Ishikawa (cell line): ENCODE measurements at regions not wholly inside any gene's neighbourhood (a gene's known extent, or its start where the extent isn't known, plus 50 kb on each side); places are given as distances from the start of the nearest gene placed in this dataset.

ENCODE experiments used
- CREB1 ChIP-seq: IDR thresholded peaks from 2 replicates; pipeline ENCODE4 v1.6.1; 2012; ENCODE audit warnings: low read depth
- EGR1 ChIP-seq: IDR thresholded peaks from 2 replicates; pipeline ENCODE4 v1.6.1; 2012
- EP300 ChIP-seq: IDR thresholded peaks from 2 replicates; pipeline ENCODE4 v1.6.1; 2012; ENCODE audit warnings: borderline replicate concordance
- FOXM1 ChIP-seq: IDR thresholded peaks from 2 replicates; pipeline ENCODE4 v1.6.1; 2012; ENCODE audit warnings: low read depth, borderline replicate concordance
- RAD21 ChIP-seq: IDR thresholded peaks from 2 replicates; pipeline ENCODE4 v1.6.1; 2012; ENCODE audit warnings: low read depth
- TAF1 ChIP-seq: IDR thresholded peaks from 2 replicates; pipeline ENCODE4 v1.6.1; 2012; ENCODE audit warnings: low read depth, mild to moderate bottlenecking
- TCF12 ChIP-seq: IDR thresholded peaks from 2 replicates; pipeline ENCODE4 v1.6.1; 2012; ENCODE audit warnings: low read depth
- TEAD4 ChIP-seq: IDR thresholded peaks from 2 replicates; pipeline ENCODE4 v1.6.1; 2012
- USF1 ChIP-seq: IDR thresholded peaks from 2 replicates; pipeline ENCODE4 v1.6.1; 2012
- YY1 ChIP-seq: IDR thresholded peaks from 2 replicates; pipeline ENCODE4 v1.6.1; 2012; ENCODE audit warnings: low read depth
- ZBTB7A ChIP-seq: IDR thresholded peaks from 2 replicates; pipeline ENCODE4 v1.6.1; 2012; ENCODE audit warnings: low read depth
- TF ChIP-seq, protein P1 (sequence below): IDR thresholded peaks from 2 replicates; pipeline ENCODE4 v1.6.1; 2012; ENCODE audit warnings: low read depth, mild to moderate bottlenecking
- TF ChIP-seq, protein P2 (sequence below): IDR thresholded peaks from 2 replicates; pipeline ENCODE4 v1.6.1; 2012

GRCh38 chr9:109861918-109862317 is 81.9 kb downstream of the PALM2AKAP2 start:
- no peak for TF ChIP-seq YY1
- TF ChIP-seq EGR1, result no peak
- no peak for TF ChIP-seq CREB1
- no peak for TF ChIP-seq EP300
- TF ChIP-seq, protein P1, sequence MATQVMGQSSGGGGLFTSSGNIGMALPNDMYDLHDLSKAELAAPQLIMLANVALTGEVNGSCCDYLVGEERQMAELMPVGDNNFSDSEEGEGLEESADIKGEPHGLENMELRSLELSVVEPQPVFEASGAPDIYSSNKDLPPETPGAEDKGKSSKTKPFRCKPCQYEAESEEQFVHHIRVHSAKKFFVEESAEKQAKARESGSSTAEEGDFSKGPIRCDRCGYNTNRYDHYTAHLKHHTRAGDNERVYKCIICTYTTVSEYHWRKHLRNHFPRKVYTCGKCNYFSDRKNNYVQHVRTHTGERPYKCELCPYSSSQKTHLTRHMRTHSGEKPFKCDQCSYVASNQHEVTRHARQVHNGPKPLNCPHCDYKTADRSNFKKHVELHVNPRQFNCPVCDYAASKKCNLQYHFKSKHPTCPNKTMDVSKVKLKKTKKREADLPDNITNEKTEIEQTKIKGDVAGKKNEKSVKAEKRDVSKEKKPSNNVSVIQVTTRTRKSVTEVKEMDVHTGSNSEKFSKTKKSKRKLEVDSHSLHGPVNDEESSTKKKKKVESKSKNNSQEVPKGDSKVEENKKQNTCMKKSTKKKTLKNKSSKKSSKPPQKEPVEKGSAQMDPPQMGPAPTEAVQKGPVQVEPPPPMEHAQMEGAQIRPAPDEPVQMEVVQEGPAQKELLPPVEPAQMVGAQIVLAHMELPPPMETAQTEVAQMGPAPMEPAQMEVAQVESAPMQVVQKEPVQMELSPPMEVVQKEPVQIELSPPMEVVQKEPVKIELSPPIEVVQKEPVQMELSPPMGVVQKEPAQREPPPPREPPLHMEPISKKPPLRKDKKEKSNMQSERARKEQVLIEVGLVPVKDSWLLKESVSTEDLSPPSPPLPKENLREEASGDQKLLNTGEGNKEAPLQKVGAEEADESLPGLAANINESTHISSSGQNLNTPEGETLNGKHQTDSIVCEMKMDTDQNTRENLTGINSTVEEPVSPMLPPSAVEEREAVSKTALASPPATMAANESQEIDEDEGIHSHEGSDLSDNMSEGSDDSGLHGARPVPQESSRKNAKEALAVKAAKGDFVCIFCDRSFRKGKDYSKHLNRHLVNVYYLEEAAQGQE, result no peak
- TF ChIP-seq RAD21, result no peak
- TF ChIP-seq FOXM1, result no peak
- TF ChIP-seq USF1, result no peak
- TF ChIP-seq ZBTB7A, result no peak
- TF ChIP-seq, protein P2, sequence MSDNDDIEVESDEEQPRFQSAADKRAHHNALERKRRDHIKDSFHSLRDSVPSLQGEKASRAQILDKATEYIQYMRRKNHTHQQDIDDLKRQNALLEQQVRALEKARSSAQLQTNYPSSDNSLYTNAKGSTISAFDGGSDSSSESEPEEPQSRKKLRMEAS, result no peak
- TF ChIP-seq TCF12, result no peak
- TF ChIP-seq TEAD4, result no peak
- no peak for TF ChIP-seq TAF1
